Transverse colon (tissue), 4 donors: ENCODE measurements at regions not wholly inside any gene's neighbourhood (a gene's known extent, or its start where the extent isn't known, plus 50 kb on each side); places are given as distances from the start of the nearest gene placed in this dataset.
"Not testable (repeated sequence)": the region's sequence is repeated elsewhere in the genome, so short reads cannot be mapped to it uniquely, and the experiment has no call there.

Source experiments
- DNase-seq: peaks from one replicate; pipeline ENCODE4 v3.0.0-alpha.2; 2019
- H3K27ac ChIP-seq, 4 donors: fragments of 200-600 bp; sonication (generic); 2 replicates each; pipeline ENCODE4 v1.5.1; 2016 to 2018; ENCODE audit warnings: inconsistent platforms in 4 of 4
- H3K27me3 ChIP-seq: fragments of 200-600 bp; sonication (generic); 2 replicates; pipeline ENCODE4 v1.5.1; 2017; ENCODE audit warnings: inconsistent platforms
- H3K36me3 ChIP-seq, 4 donors: fragments of 200-600 bp; sonication (generic); 2 replicates each; pipeline ENCODE4 v1.5.1; 2017 to 2019; ENCODE audit warnings: inconsistent platforms in 4 of 4
- H3K4me1 ChIP-seq, 4 donors: fragments of 200-600 bp; sonication (generic); 2 replicates each; pipeline ENCODE4 v1.5.1; 2017 to 2020; ENCODE audit warnings: inconsistent platforms in 4 of 4
- H3K4me3 ChIP-seq, 4 donors: fragments of 200-600 bp; sonication (generic); 1 replicate in 1 of 4; 2 replicates in 3 of 4; pipeline versions ENCODE4 v1.5.1 to v1.6.1; 2017 to 2019; ENCODE audit warnings: inconsistent platforms in 4 of 4
- H3K9me3 ChIP-seq, 2 donors: fragments of 200-600 bp; sonication (generic); 2 replicates each; pipeline ENCODE4 v1.5.1; 2017 to 2019; ENCODE audit warnings: inconsistent platforms in 2 of 2
- EP300 ChIP-seq: sonication (generic); formaldehyde crosslinking; IDR thresholded peaks from one replicate; pipeline ENCODE4 v1.6.1; 2017; ENCODE audit warnings: antibody characterized with exemption, low read depth
- POLR2A ChIP-seq: fragments of 450-650 bp; IDR thresholded peaks from one replicate; pipeline ENCODE4 v1.6.1; 2016; ENCODE audit warnings: antibody characterized with exemption, mild to moderate bottlenecking, moderate library complexity
- POLR2AphosphoS5 ChIP-seq, 3 donors: sonication (generic); formaldehyde crosslinking; IDR thresholded peaks; one replicate each; pipeline ENCODE4 v1.6.1; 2016; ENCODE audit warnings: antibody characterized with exemption in 3 of 3
- WGBS, 2 donors: methylation state at CpG; one replicate each; pipeline ENCODE4 v1.1.5; 2018; ENCODE audit warnings: low coverage in 1 of 2; 5-methylcytosine and 5-hydroxymethylcytosine counted together
- in situ Hi-C, 4 donors: fragments of 200-750 bp; cut with MboI; loops; one replicate each; pipeline versions ENCODE4 v1.15.0 to v1.15.1; 2017; ENCODE audit warnings: low sequenced_read_pairs in 3 of 4, low pct_ligation_motif_present in 1 of 4, low pct_unique_long_range_greater_than_20kb in 1 of 4
- intact Hi-C: fragments of 100-400 bp; cut with DNase I; formaldehyde crosslinking; loops from one replicate; pipeline ENCODE4 v1.15.1; 2023; ENCODE audit warnings: low total_unique reads
- TF ChIP-seq, protein P1 (sequence below), 5 experiments: fragments of 200-600 bp in 3 of 5; fragments of 450-650 bp in 2 of 5; sonication (generic) in 3 of 5; IDR thresholded peaks; 1 replicate in 2 of 5; 2 replicates in 3 of 5; pipeline ENCODE4 v1.5.1; 2016 to 2017; ENCODE audit warnings: antibody characterized with exemption in 5 of 5, inconsistent platforms in 3 of 5, mild to moderate bottlenecking in 2 of 5, moderate library complexity in 1 of 5

DNA sequence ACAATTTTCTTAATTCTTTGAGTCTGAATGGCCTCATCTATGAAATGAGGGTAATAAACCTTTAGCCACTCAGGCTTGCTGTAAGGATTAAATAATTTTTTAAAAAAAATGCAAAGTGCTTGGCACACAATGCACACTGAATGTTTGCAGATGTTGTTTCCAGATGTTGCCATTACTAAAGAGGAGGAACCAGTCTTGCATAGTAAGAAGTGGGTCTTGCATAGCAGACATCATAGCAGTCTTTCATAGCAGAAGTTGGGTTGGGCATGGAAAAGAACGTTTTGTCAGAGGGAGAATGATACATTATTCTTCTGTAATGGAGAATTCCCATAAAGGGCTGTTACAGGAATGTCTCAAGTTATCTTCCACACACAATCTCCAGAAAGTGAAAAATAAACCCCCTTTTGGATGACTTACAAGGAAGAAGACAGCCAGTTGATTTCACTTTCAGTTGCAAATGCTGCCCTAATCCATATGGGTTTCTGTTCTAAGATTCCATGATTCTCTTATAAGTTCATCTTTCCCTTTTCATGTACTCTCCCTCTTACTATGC lies 327.7 kb downstream of the SUCLG1 start:
- H3K36me3 ChIP-seq, result no peaks in the 10 kb centered on the region
- 14 to 27% methylated on average over 1 of the region's 1 CpG for WGBS, 2 donors
- in situ Hi-C loops, result no loop called here

DNA sequence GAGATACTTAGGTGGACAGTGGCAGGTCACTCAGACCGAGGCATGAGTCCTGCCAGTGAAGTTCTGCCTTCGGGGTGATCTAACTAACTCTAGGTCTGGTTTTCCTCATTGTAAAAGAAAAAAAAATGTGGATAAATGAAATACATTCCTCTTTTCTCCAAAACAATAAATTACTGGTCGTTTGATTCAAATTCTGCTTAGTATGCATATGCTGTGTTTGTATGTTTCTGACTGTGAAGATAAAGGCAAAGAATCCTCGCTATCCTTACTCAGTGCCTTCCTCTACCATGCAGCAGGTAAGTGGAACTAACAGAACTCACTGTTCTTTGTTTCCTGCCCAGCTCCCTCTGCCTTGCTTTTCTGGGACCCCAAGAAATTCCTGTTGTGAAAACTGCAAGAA lies 330.1 kb downstream of the SUCLG1 start:
- Histone ChIP-seq H3K4me3 (no peak overlapping the region), H3K27me3 (no peaks in the 10 kb centered on the region), H3K27ac (no peak overlapping the region), H3K9me3 (no peaks in the 10 kb centered on the region), H3K36me3 (no peaks in the 10 kb centered on the region), H3K4me1 (no peaks in the 10 kb centered on the region)
- intact Hi-C loops, result no loop called here
- WGBS, 2 donors, result 62 to 66% methylated on average over 4 of the region's 4 CpGs
- no peak for DNase-seq
- in situ Hi-C loops, result no loop called here
- no peak for TF ChIP-seq POLR2A
- TF ChIP-seq EP300, result no peak
- no peak for TF ChIP-seq POLR2AphosphoS5 (IDR thresholded peaks at IDR 0.05)
- TF ChIP-seq, protein P1, sequence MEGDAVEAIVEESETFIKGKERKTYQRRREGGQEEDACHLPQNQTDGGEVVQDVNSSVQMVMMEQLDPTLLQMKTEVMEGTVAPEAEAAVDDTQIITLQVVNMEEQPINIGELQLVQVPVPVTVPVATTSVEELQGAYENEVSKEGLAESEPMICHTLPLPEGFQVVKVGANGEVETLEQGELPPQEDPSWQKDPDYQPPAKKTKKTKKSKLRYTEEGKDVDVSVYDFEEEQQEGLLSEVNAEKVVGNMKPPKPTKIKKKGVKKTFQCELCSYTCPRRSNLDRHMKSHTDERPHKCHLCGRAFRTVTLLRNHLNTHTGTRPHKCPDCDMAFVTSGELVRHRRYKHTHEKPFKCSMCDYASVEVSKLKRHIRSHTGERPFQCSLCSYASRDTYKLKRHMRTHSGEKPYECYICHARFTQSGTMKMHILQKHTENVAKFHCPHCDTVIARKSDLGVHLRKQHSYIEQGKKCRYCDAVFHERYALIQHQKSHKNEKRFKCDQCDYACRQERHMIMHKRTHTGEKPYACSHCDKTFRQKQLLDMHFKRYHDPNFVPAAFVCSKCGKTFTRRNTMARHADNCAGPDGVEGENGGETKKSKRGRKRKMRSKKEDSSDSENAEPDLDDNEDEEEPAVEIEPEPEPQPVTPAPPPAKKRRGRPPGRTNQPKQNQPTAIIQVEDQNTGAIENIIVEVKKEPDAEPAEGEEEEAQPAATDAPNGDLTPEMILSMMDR (IDR thresholded peaks at IDR 0.05), result no peak

More for the DNA sequence above, 327.7 kb downstream of the SUCLG1 start:
- H3K4me1 ChIP-seq, result no peaks in the 10 kb centered on the region
- no peak overlapping the region for H3K4me3 ChIP-seq
- no peak for DNase-seq
- H3K27ac ChIP-seq, result no peak overlapping the region
- H3K27me3 ChIP-seq, result no peaks in the 10 kb centered on the region
- H3K9me3 ChIP-seq, result no peaks in the 10 kb centered on the region
- TF ChIP-seq EP300, result no peak
- TF ChIP-seq, protein P1 (IDR thresholded peaks at IDR 0.05), result no peak
- TF ChIP-seq POLR2AphosphoS5 (IDR thresholded peaks at IDR 0.05), result no peak
- intact Hi-C loops, result no loop called here

DNA sequence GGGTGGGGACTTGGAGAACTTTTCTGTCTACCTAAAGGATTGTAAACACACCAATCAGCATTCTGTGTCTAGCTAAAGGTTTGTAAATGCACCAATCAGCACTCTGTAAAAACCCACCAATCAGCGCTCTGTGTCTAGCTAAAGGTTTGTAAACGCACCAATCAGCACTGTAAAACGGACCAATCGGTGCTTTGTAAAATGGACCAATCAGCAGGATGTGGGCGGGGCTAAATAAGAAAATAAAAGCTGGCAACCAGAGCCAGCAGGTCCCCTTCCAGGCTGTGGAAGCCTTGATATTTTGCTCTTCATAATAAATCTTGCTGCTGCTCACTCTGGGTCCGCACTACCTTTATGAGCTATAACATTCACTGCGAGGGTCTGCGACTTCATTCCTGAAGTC lies 331.3 kb downstream of the SUCLG1 start:
- intact Hi-C loops, in situ Hi-C loops, H3K4me3 ChIP-seq, H3K4me1 ChIP-seq, H3K27me3 ChIP-seq, DNase-seq, H3K36me3 ChIP-seq, H3K9me3 ChIP-seq, H3K27ac ChIP-seq: not testable (repeated sequence)
- WGBS, 2 donors, result 80 to 91% methylated on average over 3 to 8 of the region's 8 CpGs

DNA sequence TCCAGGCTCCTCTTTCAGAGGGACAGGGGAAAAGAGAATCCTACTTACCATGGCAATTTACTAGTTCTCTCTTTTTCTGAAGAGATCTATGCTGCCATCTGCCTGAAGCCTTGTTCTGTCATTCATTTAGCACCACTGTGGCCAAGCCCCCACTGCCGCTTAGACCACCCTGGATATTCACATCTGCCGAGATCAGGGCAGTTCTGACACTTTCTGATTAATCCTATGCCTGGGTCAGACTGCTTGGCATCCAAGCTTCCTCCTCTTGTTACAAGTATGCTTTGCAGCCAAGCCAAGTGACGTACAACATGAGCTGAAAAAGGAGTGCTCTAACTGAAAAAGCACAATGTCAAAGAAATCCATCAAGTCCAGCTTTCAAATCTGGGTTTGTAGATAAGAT lies 332.6 kb downstream of the SUCLG1 start:
- Histone ChIP-seq H3K27me3 (no peaks in the 10 kb centered on the region), H3K27ac (no peak overlapping the region), H3K36me3 (no peaks in the 10 kb centered on the region), H3K4me3 (no peak overlapping the region), H3K9me3 (no peaks in the 10 kb centered on the region), H3K4me1 (no peaks in the 10 kb centered on the region)
- in situ Hi-C loops (no loop called here), intact Hi-C loops (no loop called here)
- no peak for DNase-seq
- 43 to 64% methylated on average over 2 to 3 of the region's 3 CpGs for WGBS, 2 donors
- TF ChIP-seq, protein P1 (IDR thresholded peaks at IDR 0.05), result no peak
- TF ChIP-seq POLR2A (no peak), EP300 (no peak)

DNA sequence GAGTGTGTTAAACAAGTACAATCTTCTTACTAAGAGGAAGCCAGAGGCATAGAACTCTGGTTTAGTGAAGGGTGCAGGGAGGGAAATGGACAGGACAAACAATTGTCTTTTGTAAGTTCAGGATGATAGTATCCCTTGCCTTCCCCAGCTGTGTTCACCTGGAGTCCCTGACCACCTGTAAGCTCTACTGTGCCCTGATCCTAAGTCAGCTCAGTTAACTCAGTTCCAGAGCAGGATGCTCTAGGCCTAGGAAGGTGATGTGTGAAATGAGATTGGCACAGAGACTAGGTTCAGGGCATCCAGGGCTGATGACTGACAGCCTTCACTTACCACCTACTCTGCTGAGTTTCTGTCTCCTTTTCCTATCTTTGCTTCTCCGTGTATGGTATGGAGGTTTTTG lies 333.0 kb downstream of the SUCLG1 start:
- Histone ChIP-seq H3K27ac (no peak overlapping the region), H3K36me3 (no peaks in the 10 kb centered on the region), H3K4me1 (no peaks in the 10 kb centered on the region), H3K4me3 (no peak overlapping the region), H3K27me3 (no peaks in the 10 kb centered on the region), H3K9me3 (no peaks in the 10 kb centered on the region)
- no peak for DNase-seq
- TF ChIP-seq POLR2AphosphoS5 (IDR thresholded peaks at IDR 0.05) (no peak), POLR2A (no peak), EP300 (no peak)
- TF ChIP-seq, protein P1 (IDR thresholded peaks at IDR 0.05), result no peak
- intact Hi-C loops, result no loop called here
- in situ Hi-C loops, result no loop called here
- 89 to 91% methylated on average over 1 of the region's 1 CpG for WGBS, 2 donors
